K562 (cell line): ENCODE measurements at regions not wholly inside any gene's neighbourhood (a gene's known extent, or its start where the extent isn't known, plus 50 kb on each side); places are given as distances from the start of the nearest gene placed in this dataset.

Experiments
- HDGF ChIP-seq: fragments of 450-650 bp; IDR thresholded peaks from 2 replicates; pipeline ENCODE4 v1.6.1; 2016
- KHSRP ChIP-seq: fragments of 450-650 bp; IDR thresholded peaks from 2 replicates; pipeline ENCODE4 v1.6.1; 2017
- KLF13 ChIP-seq: fragments of 450-650 bp; IDR thresholded peaks from 2 replicates; pipeline ENCODE4 v1.6.1; 2016; ENCODE audit warnings: missing genetic modification characterization, low read depth, mild to moderate bottlenecking, missing compliant biosample characterization, moderate library complexity, borderline replicate concordance
- NEUROD1 ChIP-seq: fragments of 150-350 bp; IDR thresholded peaks from 2 replicates; pipeline ENCODE4 v1.6.1; 2014; ENCODE audit warnings: borderline replicate concordance, low read length, low read depth; ENCODE audit not compliant: partially characterized antibody
- RBM14 ChIP-seq: fragments of 200-400 bp; formaldehyde crosslinking; IDR thresholded peaks from 2 replicates; pipeline ENCODE4 v1.6.1; 2018; ENCODE audit warnings: low read depth, mild to moderate bottlenecking, low read length, moderate library complexity, borderline replicate concordance; ENCODE audit not compliant: insufficient read depth
- THRAP3 ChIP-seq: fragments of 450-650 bp; IDR thresholded peaks from 2 replicates; pipeline ENCODE4 v1.6.1; 2016; ENCODE audit warnings: mild to moderate bottlenecking, inconsistent platforms, borderline replicate concordance
- ZC3H11A ChIP-seq: IDR thresholded peaks from 2 replicates; pipeline ENCODE4 v1.6.1; 2012; ENCODE audit warnings: low read depth, low read length, improper control_type of control experiment
- TF ChIP-seq, protein P1 (sequence below): fragments of 250-450 bp; sonication (Bioruptor Pico); IDR thresholded peaks from 2 replicates; pipeline ENCODE4 v1.5.0; 2021; ENCODE audit warnings: mild to moderate bottlenecking, borderline replicate concordance
- TF ChIP-seq, protein P2 (sequence below): fragments of 250-450 bp; sonication (Bioruptor Pico); IDR thresholded peaks from 2 replicates; pipeline ENCODE4 v1.4.0; 2020; ENCODE audit warnings: borderline replicate concordance
- TF ChIP-seq, protein P3 (sequence below): IDR thresholded peaks from 2 replicates; pipeline ENCODE4 v1.6.1; 2016; ENCODE audit warnings: missing genetic modification characterization, missing compliant biosample characterization

DNA sequence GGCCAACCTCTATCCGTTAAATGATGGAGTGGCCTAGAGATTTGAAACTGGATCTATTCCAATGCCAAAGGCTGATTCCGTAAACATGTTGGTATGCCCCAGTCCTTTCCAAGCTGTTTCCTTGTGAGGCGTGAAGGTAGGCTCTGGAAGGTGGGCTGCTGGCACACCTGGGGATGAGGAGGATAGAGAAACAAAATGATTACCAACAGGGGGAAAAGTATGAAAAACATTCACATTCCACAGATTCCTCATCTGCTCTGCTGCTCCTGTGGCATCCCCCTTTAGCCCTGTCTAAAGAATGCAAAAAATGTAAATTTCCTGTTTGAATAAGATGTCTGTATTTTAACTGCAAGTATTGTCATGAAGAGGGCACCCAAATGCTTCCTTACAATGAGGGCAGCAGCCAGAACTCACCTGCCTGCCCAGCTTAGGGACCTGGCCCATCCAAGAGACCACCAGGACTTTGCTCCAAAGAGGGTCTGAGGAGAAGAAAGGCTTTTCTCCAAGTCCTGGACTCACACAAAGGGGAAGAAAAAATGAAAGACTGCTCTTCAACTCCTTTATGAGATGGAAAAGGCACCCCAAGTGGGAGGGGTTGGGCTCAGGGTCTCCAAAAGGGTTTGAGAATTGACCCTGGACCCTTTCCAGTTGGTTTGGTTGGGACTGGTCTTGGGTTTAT is 132.3 kb upstream of the PELI1 start (continued):
- TF ChIP-seq, protein P1, sequence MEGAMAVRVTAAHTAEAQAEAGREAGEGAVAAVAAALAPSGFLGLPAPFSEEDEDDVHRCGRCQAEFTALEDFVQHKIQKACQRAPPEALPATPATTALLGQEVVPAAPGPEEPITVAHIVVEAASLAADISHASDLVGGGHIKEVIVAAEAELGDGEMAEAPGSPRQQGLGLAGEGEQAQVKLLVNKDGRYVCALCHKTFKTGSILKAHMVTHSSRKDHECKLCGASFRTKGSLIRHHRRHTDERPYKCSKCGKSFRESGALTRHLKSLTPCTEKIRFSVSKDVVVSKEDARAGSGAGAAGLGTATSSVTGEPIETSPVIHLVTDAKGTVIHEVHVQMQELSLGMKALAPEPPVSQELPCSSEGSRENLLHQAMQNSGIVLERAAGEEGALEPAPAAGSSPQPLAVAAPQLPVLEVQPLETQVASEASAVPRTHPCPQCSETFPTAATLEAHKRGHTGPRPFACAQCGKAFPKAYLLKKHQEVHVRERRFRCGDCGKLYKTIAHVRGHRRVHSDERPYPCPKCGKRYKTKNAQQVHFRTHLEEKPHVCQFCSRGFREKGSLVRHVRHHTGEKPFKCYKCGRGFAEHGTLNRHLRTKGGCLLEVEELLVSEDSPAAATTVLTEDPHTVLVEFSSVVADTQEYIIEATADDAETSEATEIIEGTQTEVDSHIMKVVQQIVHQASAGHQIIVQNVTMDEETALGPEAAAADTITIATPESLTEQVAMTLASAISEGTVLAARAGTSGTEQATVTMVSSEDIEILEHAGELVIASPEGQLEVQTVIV (CRISPR knock-in tag) = no peak
- TF ChIP-seq KHSRP = no peak
- TF ChIP-seq, protein P2, sequence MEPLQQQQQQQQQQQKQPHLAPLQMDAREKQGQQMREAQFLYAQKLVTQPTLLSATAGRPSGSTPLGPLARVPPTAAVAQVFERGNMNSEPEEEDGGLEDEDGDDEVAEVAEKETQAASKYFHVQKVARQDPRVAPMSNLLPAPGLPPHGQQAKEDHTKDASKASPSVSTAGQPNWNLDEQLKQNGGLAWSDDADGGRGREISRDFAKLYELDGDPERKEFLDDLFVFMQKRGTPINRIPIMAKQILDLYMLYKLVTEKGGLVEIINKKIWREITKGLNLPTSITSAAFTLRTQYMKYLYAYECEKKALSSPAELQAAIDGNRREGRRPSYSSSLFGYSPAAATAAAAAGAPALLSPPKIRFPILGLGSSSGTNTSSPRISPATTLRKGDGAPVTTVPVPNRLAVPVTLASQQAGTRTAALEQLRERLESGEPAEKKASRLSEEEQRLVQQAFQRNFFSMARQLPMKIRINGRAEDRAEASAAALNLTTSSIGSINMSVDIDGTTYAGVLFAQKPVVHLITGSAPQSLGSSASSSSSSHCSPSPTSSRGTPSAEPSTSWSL (CRISPR knock-in tag) = no peak
- no peak for TF ChIP-seq HDGF
- TF ChIP-seq ZC3H11A = no peak
- TF ChIP-seq RBM14 = no peak
- TF ChIP-seq, protein P3, sequence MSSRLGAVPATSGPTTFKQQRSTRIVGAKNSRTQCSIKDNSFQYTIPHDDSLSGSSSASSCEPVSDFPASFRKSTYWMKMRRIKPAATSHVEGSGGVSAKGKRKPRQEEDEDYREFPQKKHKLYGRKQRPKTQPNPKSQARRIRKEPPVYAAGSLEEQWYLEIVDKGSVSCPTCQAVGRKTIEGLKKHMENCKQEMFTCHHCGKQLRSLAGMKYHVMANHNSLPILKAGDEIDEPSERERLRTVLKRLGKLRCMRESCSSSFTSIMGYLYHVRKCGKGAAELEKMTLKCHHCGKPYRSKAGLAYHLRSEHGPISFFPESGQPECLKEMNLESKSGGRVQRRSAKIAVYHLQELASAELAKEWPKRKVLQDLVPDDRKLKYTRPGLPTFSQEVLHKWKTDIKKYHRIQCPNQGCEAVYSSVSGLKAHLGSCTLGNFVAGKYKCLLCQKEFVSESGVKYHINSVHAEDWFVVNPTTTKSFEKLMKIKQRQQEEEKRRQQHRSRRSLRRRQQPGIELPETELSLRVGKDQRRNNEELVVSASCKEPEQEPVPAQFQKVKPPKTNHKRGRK (tag) = no peak
- TF ChIP-seq KLF13 (tag) = no peak
- TF ChIP-seq NEUROD1 = no peak
- TF ChIP-seq THRAP3 = no peak
- TF ChIP-seq, all 486 proteins: peak for 0
